Heart left ventricle (tissue), 16 donors: ENCODE measurements at regions not wholly inside any gene's neighbourhood (a gene's known extent, or its start where the extent isn't known, plus 50 kb on each side); places are given as distances from the start of the nearest gene placed in this dataset.

Experiments used
- ATAC-seq, 4 donors: fragments of 200-7000 bp; cut with Tn5 transposase; one replicate each; pipeline ENCODE4 v1.9.1; 2020 to 2022; ENCODE audit warnings: moderate library complexity in 4 of 4, mild to moderate bottlenecking in 3 of 4, moderate number of reproducible peaks in 1 of 4
- DNase-seq, 5 donors: peaks; one replicate each; pipeline ENCODE4 v3.0.0-alpha.2; 2020
- H3K27ac ChIP-seq, 12 donors: fragments of 200-600 bp; sonication (generic) in 4 of 12; one replicate each; pipeline versions ENCODE4 v1.5.0 to v1.8.0; 2016 to 2022; ENCODE audit warnings: mild to moderate bottlenecking in 2 of 12
- H3K27me3 ChIP-seq, 9 donors: fragments of 200-600 bp; sonication (generic) in 2 of 9; one replicate each; pipeline versions ENCODE4 v1.5.1 to v1.8.0; 2016 to 2022; ENCODE audit warnings: mild to moderate bottlenecking in 3 of 9
- H3K36me3 ChIP-seq, 9 donors: fragments of 200-600 bp; sonication (generic) in 2 of 9; one replicate each; pipeline versions ENCODE4 v1.5.0 to v1.8.0; 2018 to 2022; ENCODE audit warnings: mild to moderate bottlenecking in 2 of 9
- H3K4me1 ChIP-seq, 12 donors: fragments of 200-600 bp; sonication (generic) in 4 of 12; one replicate each; pipeline versions ENCODE4 v1.5.0 to v1.8.0; 2016 to 2022; ENCODE audit warnings: mild to moderate bottlenecking in 3 of 12
- H3K4me3 ChIP-seq, 12 donors: fragments of 200-600 bp; sonication (generic) in 4 of 12; one replicate each; pipeline versions ENCODE4 v1.5.0 to v1.8.0; 2017 to 2022; ENCODE audit warnings: mild to moderate bottlenecking in 9 of 12, moderate library complexity in 4 of 12
- H3K9me3 ChIP-seq, 12 donors: fragments of 200-600 bp; sonication (generic) in 4 of 12; one replicate each; pipeline versions ENCODE4 v1.5.0 to v1.8.0; 2016 to 2022; ENCODE audit warnings: mild to moderate bottlenecking in 1 of 12
- POLR2A ChIP-seq, 2 donors: fragments of 450-650 bp; IDR thresholded peaks; one replicate each; pipeline ENCODE4 v1.6.1; 2017; ENCODE audit warnings: antibody characterized with exemption in 2 of 2, mild to moderate bottlenecking in 2 of 2, moderate library complexity in 2 of 2
- WGBS, 4 donors: extraction: QIAGEN DNeasy Blood & Tissue Kit in 2 of 4; methylation state at CpG; one replicate each; pipeline versions ENCODE4 v1.1.5 to v1.1.7; 2013 to 2018; 5-methylcytosine and 5-hydroxymethylcytosine counted together
- intact Hi-C, 10 donors: fragments of 100-400 bp; cut with DNase I; formaldehyde crosslinking; loops; one replicate each; pipeline versions ENCODE4 v1.11.1 to v1.14.2; 2022
- TF ChIP-seq, protein P1 (sequence below), 12 donors: fragments of 200-600 bp; sonication (generic) in 4 of 12; IDR thresholded peaks; one replicate each; pipeline versions ENCODE4 v1.5.0 to v1.8.0; 2018 to 2022; ENCODE audit warnings: antibody characterized with exemption in 12 of 12, mild to moderate bottlenecking in 5 of 12
- donor health status: ischemic (EF 13 %, LVEDD 7.1; RV severe dilation, severe dysfunction).
- donor health status: healthy with polysubstance abuse.
- donor health status: DM: no; HTN: yes; CAD: no.
- donor health status: DM: no; HTN: no; CAD: no.
- donor health status: ischemic (EF 25% LVEDD 6.9; RV normal size, moderate dysfunction).
- donor health status: ischemic (EF 25% LVEDD 5.7; RV mildly dilated, moderate dysfunction).
- donor health status: healthy.
- donor health status: DM: yes; HTN: yes; CAD: no.
- donor health status: ischemic (EF 35%, LVEDD 5.7; RV mildly dilated, moderate dysfunction).
- donor health status: nonischemic (EF 11% LVEDD 7.7; RV severe dilation, severe dysfunction).
- donor health status: DM: yes; HTN: yes; CAD: no.
- donor health status: PGD.
- donor health status: ischemic (EF 29% LVEDD 5.4; RV normal size, mild dysfunction).
- donor health status: nonischemic (EF 23%, LVEDD 6.1; RV moderate dilation, normal function).

DNA sequence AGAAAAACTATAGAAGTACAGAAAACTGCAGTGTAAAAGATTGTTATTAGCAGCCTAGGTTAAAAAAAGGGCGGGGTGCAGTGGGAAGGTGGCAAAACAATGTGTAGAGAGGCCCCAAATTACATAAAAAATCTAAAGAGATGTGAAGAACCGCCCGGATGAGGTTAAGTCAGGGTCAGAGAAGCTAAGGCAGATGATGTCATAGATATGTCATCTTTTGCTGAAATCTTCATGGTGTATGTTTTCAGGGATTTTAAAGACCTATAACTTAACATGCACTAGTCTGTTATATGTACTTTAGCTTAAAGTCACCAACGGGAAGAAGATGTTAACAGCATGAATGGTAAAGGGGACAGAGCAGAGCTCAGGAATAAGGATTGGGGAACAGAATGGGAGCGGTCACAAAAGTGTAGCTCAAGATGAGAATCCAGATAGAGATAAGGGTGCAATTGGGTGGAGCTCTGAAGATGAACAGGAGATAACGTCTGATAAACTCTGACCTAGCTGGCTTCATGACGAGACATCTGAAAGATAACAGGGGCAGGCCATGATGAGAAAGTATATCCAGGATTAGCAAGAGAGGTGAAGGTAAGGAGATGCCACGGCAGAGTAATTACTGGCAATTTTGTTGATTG is 83.4 kb downstream of the TFAP2A start:
- intact Hi-C loops = no loop called here

DNA sequence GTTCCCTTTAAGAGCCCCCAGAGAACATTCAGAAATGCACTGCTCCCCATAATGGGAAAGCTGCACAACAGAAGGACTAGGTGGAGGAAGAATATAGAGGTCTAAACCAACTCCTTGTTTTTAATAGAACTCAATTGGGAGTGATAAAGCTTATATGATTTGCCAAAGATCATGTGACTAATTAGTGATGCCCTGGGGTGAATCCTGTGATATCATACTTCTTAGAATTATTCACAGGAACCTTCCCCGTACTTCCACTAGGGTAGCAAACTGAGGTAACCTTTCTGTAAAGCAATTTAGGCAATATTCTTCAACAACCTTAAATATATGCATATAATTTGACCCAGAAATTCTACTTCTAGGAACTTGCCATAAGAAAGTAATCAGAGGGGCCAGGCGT is 84.4 kb downstream of the TFAP2A start:
- Histone ChIP-seq H3K27ac (no peak overlapping the region), H3K9me3 (no peaks in the 10 kb centered on the region), H3K4me3 (no peak overlapping the region), H3K27me3 (no peaks in the 10 kb centered on the region), H3K36me3 (no peaks in the 10 kb centered on the region), H3K4me1 (no peaks in the 10 kb centered on the region)
- TF ChIP-seq, protein P1, sequence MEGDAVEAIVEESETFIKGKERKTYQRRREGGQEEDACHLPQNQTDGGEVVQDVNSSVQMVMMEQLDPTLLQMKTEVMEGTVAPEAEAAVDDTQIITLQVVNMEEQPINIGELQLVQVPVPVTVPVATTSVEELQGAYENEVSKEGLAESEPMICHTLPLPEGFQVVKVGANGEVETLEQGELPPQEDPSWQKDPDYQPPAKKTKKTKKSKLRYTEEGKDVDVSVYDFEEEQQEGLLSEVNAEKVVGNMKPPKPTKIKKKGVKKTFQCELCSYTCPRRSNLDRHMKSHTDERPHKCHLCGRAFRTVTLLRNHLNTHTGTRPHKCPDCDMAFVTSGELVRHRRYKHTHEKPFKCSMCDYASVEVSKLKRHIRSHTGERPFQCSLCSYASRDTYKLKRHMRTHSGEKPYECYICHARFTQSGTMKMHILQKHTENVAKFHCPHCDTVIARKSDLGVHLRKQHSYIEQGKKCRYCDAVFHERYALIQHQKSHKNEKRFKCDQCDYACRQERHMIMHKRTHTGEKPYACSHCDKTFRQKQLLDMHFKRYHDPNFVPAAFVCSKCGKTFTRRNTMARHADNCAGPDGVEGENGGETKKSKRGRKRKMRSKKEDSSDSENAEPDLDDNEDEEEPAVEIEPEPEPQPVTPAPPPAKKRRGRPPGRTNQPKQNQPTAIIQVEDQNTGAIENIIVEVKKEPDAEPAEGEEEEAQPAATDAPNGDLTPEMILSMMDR (IDR thresholded peaks at IDR 0.05) = no peak
- no peak for TF ChIP-seq POLR2A (IDR thresholded peaks at IDR 0.05)
- ATAC-seq (no peak), DNase-seq (no peak)
- intact Hi-C loops = no loop called here
- WGBS, 4 donors = 79 to 89% (median 81%) methylated on average over 2 of the region's 2 CpGs

More for the DNA sequence above, 83.4 kb downstream of the TFAP2A start:
- ATAC-seq = no peak
- 58 to 62% (median 60%) methylated on average over 8 of the region's 8 CpGs for WGBS, 4 donors
- no peaks in the 10 kb centered on the region for H3K27me3 ChIP-seq
- TF ChIP-seq POLR2A (IDR thresholded peaks at IDR 0.05) = no peak
- TF ChIP-seq, protein P1 (IDR thresholded peaks at IDR 0.05) = no peak
- no peak for DNase-seq
- no peak overlapping the region for H3K4me3 ChIP-seq
- no peaks in the 10 kb centered on the region for H3K9me3 ChIP-seq
- no peaks in the 10 kb centered on the region for H3K36me3 ChIP-seq
- H3K4me1 ChIP-seq = no peaks in the 10 kb centered on the region
- H3K27ac ChIP-seq = no peak overlapping the region

DNA sequence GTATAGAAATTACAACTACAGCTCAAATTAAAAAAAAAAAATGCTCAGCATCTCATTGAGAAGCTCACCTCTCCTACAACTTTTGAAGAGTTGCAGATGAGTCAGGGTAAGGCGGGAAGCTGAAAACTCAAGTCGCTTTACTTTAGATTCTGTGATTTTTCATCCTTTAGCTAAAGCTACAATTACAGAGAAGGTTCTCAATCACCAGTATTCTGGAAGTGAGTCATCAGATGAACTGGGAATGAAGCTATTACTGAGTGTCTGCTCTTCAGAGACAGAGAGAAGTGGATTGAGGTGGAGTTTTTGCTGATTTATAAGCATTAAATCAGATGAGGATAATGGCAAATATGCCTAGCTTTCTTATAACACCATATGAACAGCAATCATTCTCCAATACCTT is 91.9 kb downstream of the TFAP2A start:
- DNase-seq (no peak), ATAC-seq (no peak)
- intact Hi-C loops = no loop called here
- Histone ChIP-seq H3K27me3 (peaks cover 0 to 6% (median 0%) of the 10 kb centered on the region in 9 donors), H3K9me3 (no peaks in the 10 kb centered on the region), H3K4me3 (no peak overlapping the region), H3K27ac (no peak overlapping the region), H3K36me3 (no peaks in the 10 kb centered on the region), H3K4me1 (no peaks in the 10 kb centered on the region)
- no peak for TF ChIP-seq POLR2A (IDR thresholded peaks at IDR 0.05)
- TF ChIP-seq, protein P1 (IDR thresholded peaks at IDR 0.05) = no peak
- 90 to 96% (median 92%) methylated on average over 2 of the region's 2 CpGs for WGBS, 4 donors

DNA sequence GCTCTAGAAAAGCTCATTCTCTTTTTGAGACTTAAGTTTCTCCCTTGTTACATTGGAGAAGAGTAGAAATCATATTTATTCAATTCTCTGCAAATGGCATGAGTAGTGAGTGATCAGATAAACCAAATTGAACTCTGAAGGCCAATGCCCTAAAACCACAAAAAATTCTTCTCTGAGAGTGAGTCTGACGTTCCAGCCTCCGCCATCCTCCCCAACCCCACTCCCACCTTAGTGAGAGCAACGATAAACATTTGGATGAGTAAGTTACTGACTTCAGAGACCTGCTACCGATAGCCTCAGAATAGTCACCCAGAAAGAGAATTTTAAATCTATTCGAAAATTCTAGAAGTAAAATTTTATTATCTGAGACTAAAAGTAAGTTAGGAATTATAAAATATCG is 94.6 kb downstream of the TFAP2A start:
- DNase-seq (no peak), ATAC-seq (no peak)
- Histone ChIP-seq H3K27me3 (peaks cover 0 to 6% (median 0%) of the 10 kb centered on the region in 9 donors), H3K27ac (no peak overlapping the region), H3K4me1 (no peaks in the 10 kb centered on the region), H3K36me3 (no peaks in the 10 kb centered on the region), H3K9me3 (no peaks in the 10 kb centered on the region), H3K4me3 (no peak overlapping the region)
- intact Hi-C loops = no loop called here
- 75 to 80% (median 79%) methylated on average over 6 of the region's 6 CpGs for WGBS, 4 donors
- TF ChIP-seq, protein P1 (IDR thresholded peaks at IDR 0.05) = no peak
- no peak for TF ChIP-seq POLR2A (IDR thresholded peaks at IDR 0.05)
